A204.1 (cell line): ENCODE measurements at regions not wholly inside any gene's neighbourhood (a gene's known extent, or its start where the extent isn't known, plus 50 kb on each side); places are given as distances from the start of the nearest gene placed in this dataset.

Experiments used
- FAIRE-seq: peaks from 2 replicates; lab custom pipeline; 2012; peaks lifted over from hg19 to GRCh38; lab: Jason Lieb, UNC

GRCh38 chr6:92047152-92047850 is 1372.1 kb downstream of the EPHA7 start:
- no peak for FAIRE-seq

- FAIRE-seq: no peak
Observed at GRCh38 chr6:92044312-92044711, 1375.0 kb downstream of the EPHA7 start.

DNA sequence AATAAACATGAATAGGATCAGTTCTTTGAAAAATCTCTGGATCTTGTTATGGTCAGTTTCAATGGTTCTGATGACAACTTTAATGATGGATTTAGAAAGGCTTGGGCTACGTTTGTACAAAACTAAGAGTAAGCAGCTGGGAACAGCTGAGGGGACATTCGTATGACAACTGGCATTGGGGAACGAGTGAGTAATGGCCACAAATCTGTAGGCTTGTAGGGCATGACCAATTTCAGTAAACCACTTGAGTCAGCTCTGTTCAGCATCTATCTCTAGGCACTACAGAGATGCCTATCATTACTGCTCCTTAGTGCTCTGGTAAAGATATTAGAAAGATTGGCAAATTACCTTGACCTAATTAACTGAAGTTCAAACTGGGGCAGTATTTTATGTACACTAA is 1375.6 kb downstream of the EPHA7 start:
- no peak for FAIRE-seq

GRCh38 chr6:92026878-92027277 is 1392.5 kb downstream of the EPHA7 start:
- no peak for FAIRE-seq

DNA sequence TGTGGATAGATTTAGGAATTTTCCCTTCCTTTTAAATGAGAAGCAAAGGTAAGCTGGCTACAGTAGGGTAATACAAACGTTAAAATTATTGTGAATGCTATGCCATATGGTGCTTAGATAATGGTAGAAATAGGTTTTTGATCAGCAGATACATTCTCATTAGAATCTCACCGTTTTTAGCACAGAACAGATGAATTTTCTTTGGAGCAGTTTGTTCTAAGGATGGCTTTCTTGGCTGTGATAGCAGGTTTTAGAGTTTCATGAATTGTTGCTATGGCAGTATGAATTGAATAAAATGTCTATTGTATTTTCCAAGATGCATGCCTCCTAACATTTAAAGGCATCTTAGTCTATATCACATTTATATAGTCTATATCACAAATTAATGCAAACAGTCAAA is 1394.5 kb downstream of the EPHA7 start:
- FAIRE-seq: no peak

- no peak for FAIRE-seq
Observed at GRCh38 chr6:92024110-92024509, 1395.2 kb downstream of the EPHA7 start.

GRCh38 chr6:92023410-92023966 is 1395.9 kb downstream of the EPHA7 start:
- no peak for FAIRE-seq

DNA sequence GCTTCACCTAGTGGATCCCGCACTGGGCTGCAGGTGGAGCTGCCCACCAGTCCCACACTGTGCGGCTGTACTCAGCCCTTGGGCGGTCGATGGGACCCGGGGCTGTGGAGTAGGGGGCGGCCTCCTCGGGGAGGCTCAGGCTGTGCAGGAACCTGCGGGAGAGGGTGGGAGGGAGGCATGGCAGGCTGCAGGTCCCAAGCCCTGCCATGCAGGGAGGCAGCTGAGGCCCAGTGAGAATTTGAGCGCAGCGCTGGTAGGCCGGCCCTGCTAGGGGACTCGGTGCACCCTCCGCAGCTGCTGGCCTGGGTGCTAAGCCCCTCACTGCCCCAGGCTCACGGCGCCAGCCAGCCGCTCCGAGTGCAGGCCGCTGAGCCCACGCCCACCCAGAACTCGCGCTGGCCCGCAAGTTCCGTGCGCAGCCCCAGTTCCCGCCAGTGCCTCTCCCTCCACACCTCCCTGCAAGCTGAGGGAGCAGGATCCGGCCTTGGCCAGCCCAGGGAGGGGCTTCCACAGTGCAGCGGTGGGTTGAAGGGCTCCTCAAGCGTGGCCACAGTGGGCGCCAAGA is 1407.6 kb downstream of the EPHA7 start:
- no peak for FAIRE-seq

GRCh38 chr6:92008757-92009502 is 1410.4 kb downstream of the EPHA7 start:
- no peak for FAIRE-seq

DNA sequence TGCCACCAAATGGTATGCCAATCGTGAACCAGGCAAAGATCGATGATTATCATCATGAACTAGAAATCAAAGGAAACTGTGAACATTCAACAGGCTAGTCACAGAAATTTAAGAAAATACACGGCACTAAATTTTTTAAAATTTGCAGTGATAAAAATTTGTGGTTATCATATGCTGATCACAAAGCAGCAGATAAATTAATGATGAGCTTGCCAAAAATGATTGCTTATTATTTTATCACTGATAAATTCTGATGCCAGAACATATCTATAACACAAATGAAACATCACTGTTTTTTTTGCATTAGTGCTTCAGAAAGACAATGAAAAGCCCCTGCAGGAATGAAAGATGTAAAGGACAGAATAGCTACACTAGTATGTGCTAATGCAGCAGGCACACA is 1413.2 kb upstream of the MAP3K7 start:
- no peak for FAIRE-seq

- no peak for FAIRE-seq
Observed at GRCh38 chr6:91994787-91995186, 1407.9 kb upstream of the MAP3K7 start.

DNA sequence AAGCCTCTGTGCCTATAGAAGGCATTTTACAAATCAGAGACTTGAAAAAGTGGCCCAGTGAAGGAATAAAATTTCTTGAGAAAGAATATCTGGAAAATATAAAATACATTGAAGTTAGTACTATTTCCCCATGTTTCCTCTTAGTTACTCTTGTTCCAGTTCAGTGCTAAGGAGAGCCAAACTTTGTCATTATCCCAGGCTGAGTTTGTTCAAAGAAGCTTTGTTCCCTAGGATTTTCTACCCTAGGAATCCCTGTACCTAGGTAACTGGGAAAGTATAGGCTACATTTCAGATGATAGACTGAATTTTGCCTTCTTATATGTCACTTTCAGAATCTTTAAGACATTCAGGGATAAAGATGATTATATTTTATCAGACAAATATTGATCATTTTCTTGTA is 1395.7 kb upstream of the MAP3K7 start:
- no peak for FAIRE-seq

- no peak for FAIRE-seq
Observed at GRCh38 chr6:91976797-91977196, 1389.9 kb upstream of the MAP3K7 start.

DNA sequence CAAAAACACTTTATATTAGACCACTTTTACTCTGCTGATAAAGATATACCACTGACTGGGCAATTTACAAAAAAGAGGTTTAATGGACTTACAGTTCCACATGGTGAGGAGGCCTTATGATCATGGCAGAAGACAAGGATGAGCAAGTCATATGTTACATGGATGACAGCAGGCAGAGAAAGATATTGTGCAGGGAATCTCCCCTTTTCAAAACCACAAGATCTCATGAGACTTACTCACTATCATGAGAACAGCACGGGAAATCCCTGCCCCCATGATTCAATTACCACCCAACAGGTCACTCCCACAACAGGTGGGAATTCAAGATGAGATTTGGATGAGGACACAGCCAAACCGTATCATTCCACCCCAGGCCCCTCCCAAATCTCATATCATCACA is 1383.8 kb upstream of the MAP3K7 start:
- no peak for FAIRE-seq

DNA sequence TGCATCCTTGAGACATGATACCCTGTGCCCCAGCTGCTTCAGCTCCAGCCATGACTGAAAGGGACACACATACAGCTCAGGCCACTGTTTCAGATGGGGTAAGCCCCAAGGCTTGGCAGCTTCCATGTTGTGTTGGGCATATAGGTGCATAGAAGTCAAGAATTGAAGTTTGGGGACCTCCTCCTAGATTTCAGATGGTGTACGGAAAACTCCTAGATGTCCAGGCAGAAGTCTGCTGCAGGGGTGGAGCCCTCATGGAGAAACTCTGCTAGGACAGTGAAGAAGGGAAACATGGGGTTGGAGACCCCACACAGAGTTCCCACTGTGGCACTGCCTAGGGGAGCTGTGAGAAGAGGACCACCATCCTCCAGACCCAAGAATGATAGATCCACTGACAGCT is 1379.0 kb upstream of the MAP3K7 start:
- FAIRE-seq: no peak

GRCh38 chr6:91961671-91962070 is 1374.8 kb upstream of the MAP3K7 start:
- FAIRE-seq: no peak

DNA sequence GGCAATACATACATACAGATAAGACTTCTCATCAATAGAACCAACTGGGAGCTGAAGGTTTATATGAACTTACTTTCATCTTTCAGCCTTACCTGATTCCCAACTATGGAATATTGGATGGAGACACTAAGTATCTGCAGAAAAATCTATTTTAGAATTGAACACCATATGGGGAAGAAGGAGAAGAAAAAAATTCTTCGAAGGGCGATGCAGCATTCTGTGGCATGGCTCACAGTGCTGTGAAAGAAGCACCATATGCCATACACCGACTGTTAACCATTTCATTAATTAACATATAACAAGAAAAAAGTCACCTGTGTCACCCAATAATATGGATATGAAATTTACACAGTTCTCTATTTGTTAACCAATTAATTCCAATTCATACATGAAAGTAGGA is 1374.4 kb upstream of the MAP3K7 start:
- no peak for FAIRE-seq

GRCh38 chr6:91941838-91942237 is 1355.0 kb upstream of the MAP3K7 start:
- FAIRE-seq: no peak

DNA sequence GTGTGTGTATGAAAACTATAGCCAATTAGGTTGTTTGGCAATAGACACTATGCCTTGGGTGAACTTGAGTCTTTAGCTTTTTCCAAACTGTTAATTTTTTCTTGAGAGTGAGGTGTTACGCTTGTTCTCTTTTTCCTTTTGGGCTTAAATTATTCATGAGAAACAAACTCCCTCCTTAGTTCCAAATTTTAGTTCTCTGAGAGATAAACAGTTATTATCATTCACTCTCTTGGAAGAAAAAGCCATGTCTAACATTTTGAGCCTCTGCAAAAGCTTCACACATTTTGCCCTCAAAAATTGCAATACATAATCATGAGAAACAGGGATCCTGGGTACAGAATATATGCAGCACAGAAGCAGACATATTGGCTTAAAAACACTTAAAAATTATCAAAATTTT is 1353.9 kb upstream of the MAP3K7 start:
- no peak for FAIRE-seq

- no peak for FAIRE-seq
Observed at GRCh38 chr6:91926827-91927226, 1340.0 kb upstream of the MAP3K7 start.

GRCh38 chr6:91926361-91926760 is 1339.5 kb upstream of the MAP3K7 start:
- FAIRE-seq: no peak

DNA sequence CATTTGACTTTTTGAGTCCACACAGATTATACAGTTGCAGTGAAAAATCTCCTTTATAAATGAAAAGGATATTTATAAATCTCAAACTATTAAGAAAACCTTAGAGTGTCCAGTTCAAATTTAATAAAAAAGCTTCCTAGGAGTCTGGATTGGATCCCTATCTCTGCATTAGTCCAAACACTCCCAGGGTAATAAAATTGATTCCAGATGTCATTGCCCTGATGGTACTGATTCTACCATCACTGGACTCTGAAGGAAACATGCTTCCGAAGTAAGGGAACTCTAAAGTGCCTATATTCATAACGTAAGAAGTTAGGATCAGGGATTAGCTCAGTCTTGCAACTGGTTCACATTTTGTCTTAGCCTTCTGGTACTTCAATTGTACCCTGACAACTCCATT is 1325.1 kb upstream of the MAP3K7 start:
- FAIRE-seq: no peak

DNA sequence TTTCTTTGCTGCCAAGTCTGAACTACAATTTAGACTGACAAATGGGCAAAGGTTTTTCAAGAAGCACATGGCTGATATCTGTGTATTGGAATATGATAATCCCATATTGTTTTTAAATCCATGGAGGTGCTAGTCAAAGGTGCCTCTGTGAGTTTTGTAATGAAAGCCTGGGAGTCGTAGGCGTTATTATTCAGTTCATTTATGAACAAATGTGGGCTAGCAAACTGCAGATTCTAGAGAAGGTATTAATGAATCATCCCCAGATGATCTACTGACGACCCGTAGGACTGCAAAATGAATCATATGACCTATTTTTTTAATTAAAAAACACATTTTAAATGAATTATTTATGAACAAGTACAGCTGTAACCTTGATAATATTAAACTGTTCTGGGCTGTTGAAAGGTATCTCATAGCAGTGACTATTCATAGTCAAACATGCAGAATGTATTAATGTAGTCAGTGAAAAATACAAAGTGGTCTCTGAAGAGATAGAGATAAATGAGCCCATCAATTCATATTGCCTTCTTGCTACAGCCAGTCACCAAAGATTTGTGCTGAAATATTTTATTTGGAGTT is 1317.8 kb upstream of the MAP3K7 start:
- no peak for FAIRE-seq
